PC-3 (cell line): ENCODE measurements at regions not wholly inside any gene's neighbourhood (a gene's known extent, or its start where the extent isn't known, plus 50 kb on each side); places are given as distances from the start of the nearest gene placed in this dataset.

Source experiments
- ATAC-seq: fragments of 200-7000 bp; cut with Tn5 transposase; 2 replicates; pipeline ENCODE4 v1.9.1; 2020; ENCODE audit warnings: mild to moderate bottlenecking, moderate library complexity
- BruUV-seq: library from RNA; stranded (reverse); fragments of 400-500 nt; replicated peaks from 2 replicates; lab custom pipeline; 2021; lab: Mats Ljungman, UMichigan
- CTCF ChIA-PET: fragments of 300-600 bp; sonication (Branson Sonifier 250); formaldehyde crosslinking; loops from one replicate; lab custom pipeline; 2022; ENCODE audit warnings: antibody characterized with exemption; lab: Charles Lee
- POLR2A ChIA-PET: fragments of 300-600 bp; sonication (Branson Sonifier 250); formaldehyde crosslinking; loops from one replicate; lab custom pipeline; 2022; ENCODE audit warnings: antibody characterized with exemption; ENCODE audit not compliant: unreplicated experiment; lab: Charles Lee
- DNase-seq: peaks from one replicate; pipeline ENCODE4 v3.0.0-alpha.2; 2015
- H2AFZ ChIP-seq: fragments of 300-600 bp; sonication (generic); 2 replicates; pipeline ENCODE4 v1.6.0; 2016; ENCODE audit warnings: antibody characterized with exemption, low read length
- H3F3A ChIP-seq: fragments of 300-600 bp; sonication (generic); one replicate; pipeline ENCODE4 v1.6.0; 2017; ENCODE audit warnings: antibody characterized with exemption, low read length, control low read depth, mild to moderate bottlenecking; ENCODE audit not compliant: unreplicated experiment
- H3K27ac ChIP-seq: fragments of 300-600 bp; sonication (generic); 2 replicates; pipeline ENCODE4 v1.5.1; 2016; ENCODE audit warnings: mild to moderate bottlenecking, low read length
- H3K27me3 ChIP-seq: fragments of 300-600 bp; sonication (generic); 2 replicates; pipeline ENCODE4 v1.6.1; 2016; ENCODE audit warnings: low read length, mixed read lengths
- H3K36me3 ChIP-seq: fragments of 300-600 bp; sonication (generic); 2 replicates; pipeline ENCODE4 v1.6.1; 2016; ENCODE audit warnings: low read depth, mixed run types, low read length, mixed read lengths
- H3K4me1 ChIP-seq: fragments of 300-600 bp; sonication (generic); 2 replicates; pipeline ENCODE4 v1.5.1; 2016; ENCODE audit warnings: low read length; ENCODE audit not compliant: insufficient read depth
- H3K4me2 ChIP-seq: fragments of 300-600 bp; sonication (generic); 2 replicates; pipeline ENCODE4 v1.6.0; 2016; ENCODE audit warnings: low read length
- H3K4me3 ChIP-seq: fragments of 300-600 bp; sonication (generic); 2 replicates; pipeline ENCODE4 v1.5.1; 2016; ENCODE audit warnings: mild to moderate bottlenecking, low read length, mixed read lengths
- H3K79me2 ChIP-seq: fragments of 300-600 bp; sonication (generic); 2 replicates; pipeline ENCODE4 v1.6.1; 2017; ENCODE audit warnings: low read length, mixed read lengths
- H3K9ac ChIP-seq: fragments of 300-600 bp; sonication (generic); 2 replicates; pipeline ENCODE4 v1.6.0; 2016; ENCODE audit warnings: mild to moderate bottlenecking, low read length
- H3K9me2 ChIP-seq: fragments of 300-600 bp; sonication (generic); replicated peaks from 2 replicates; pipeline ENCODE4 v1.6.1; 2016; ENCODE audit warnings: mixed run types, low read length, mixed read lengths
- H3K9me3 ChIP-seq: fragments of 300-600 bp; sonication (generic); 2 replicates; pipeline ENCODE4 v1.6.1; 2016; ENCODE audit warnings: low read length, mixed read lengths
- H4K20me1 ChIP-seq: fragments of 300-600 bp; sonication (generic); 2 replicates; pipeline ENCODE4 v1.6.1; 2016; ENCODE audit warnings: low read length, mixed read lengths
- EZH2 ChIP-seq: fragments of 300-600 bp; sonication (generic); IDR thresholded peaks from one replicate; pipeline ENCODE4 v1.6.1; 2017; ENCODE audit warnings: antibody characterized with exemption, mild to moderate bottlenecking, low read length; ENCODE audit not compliant: unreplicated experiment
- EZH2phosphoT487 ChIP-seq: fragments of 300-600 bp; sonication (generic); IDR thresholded peaks from 2 replicates; pipeline ENCODE4 v1.6.1; 2018; ENCODE audit warnings: mild to moderate bottlenecking, antibody characterized with exemption, low read length, borderline replicate concordance
- intact Hi-C: fragments of 100-400 bp; cut with micrococcal nuclease; formaldehyde crosslinking; loops from 2 replicates; pipeline ENCODE4 v1.9.0; 2023
- TF ChIP-seq, protein P1 (sequence below): fragments of 300-600 bp; sonication (generic); conservative IDR thresholded peaks from 2 replicates; pipeline ENCODE4 v1.5.1; 2017; ENCODE audit warnings: antibody characterized with exemption, low read depth, mild to moderate bottlenecking, low read length

- H3K36me3 ChIP-seq, result no peaks in the 10 kb centered on the region
- intact Hi-C loops, result no loop called here
- H3K4me1 ChIP-seq, result no peaks in the 10 kb centered on the region
- CTCF ChIA-PET, result no interaction called here
- no peak for ATAC-seq
- BruUV-seq, result no TSS peak
- no peaks in the 10 kb centered on the region for H3K27me3 ChIP-seq
- H4K20me1 ChIP-seq, result no peaks in the 10 kb centered on the region
- H3K4me2 ChIP-seq, result no peak overlapping the region
- no peaks in the 10 kb centered on the region for H3K79me2 ChIP-seq
- TF ChIP-seq EZH2 (no peak), EZH2phosphoT487 (no peak)
- TF ChIP-seq, protein P1, sequence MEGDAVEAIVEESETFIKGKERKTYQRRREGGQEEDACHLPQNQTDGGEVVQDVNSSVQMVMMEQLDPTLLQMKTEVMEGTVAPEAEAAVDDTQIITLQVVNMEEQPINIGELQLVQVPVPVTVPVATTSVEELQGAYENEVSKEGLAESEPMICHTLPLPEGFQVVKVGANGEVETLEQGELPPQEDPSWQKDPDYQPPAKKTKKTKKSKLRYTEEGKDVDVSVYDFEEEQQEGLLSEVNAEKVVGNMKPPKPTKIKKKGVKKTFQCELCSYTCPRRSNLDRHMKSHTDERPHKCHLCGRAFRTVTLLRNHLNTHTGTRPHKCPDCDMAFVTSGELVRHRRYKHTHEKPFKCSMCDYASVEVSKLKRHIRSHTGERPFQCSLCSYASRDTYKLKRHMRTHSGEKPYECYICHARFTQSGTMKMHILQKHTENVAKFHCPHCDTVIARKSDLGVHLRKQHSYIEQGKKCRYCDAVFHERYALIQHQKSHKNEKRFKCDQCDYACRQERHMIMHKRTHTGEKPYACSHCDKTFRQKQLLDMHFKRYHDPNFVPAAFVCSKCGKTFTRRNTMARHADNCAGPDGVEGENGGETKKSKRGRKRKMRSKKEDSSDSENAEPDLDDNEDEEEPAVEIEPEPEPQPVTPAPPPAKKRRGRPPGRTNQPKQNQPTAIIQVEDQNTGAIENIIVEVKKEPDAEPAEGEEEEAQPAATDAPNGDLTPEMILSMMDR, result no peak
- no peaks in the 10 kb centered on the region for H3K9me2 ChIP-seq
- no peak overlapping the region for H3K9ac ChIP-seq
- H3K4me3 ChIP-seq, result no peak overlapping the region
- POLR2A ChIA-PET, result no interaction called here
- H2AFZ ChIP-seq, result no peak overlapping the region
- no peak for DNase-seq
- H3K27ac ChIP-seq, result no peak overlapping the region
- H3F3A ChIP-seq, result no peaks in the 10 kb centered on the region
- H3K9me3 ChIP-seq, result no peaks in the 10 kb centered on the region
These were observed 467.2 kb downstream of the KIF4B start for GRCh38 chr5:155480731-155481131.

GRCh38 chr5:155481182-155481581, 467.6 kb downstream of the KIF4B start:
- BruUV-seq, result no TSS peak
- no peaks in the 10 kb centered on the region for H3K9me3 ChIP-seq
- no peaks in the 10 kb centered on the region for H3K79me2 ChIP-seq
- no peak overlapping the region for H3K4me3 ChIP-seq
- no peaks in the 10 kb centered on the region for H4K20me1 ChIP-seq
- no peak overlapping the region for H3K9ac ChIP-seq
- no peaks in the 10 kb centered on the region for H3K4me1 ChIP-seq
- H3F3A ChIP-seq, result no peaks in the 10 kb centered on the region
- no peak overlapping the region for H3K4me2 ChIP-seq
- intact Hi-C loops, result no loop called here
- DNase-seq, result no peak
- no peak overlapping the region for H3K27ac ChIP-seq
- POLR2A ChIA-PET, result no interaction called here
- H3K9me2 ChIP-seq, result no peaks in the 10 kb centered on the region
- CTCF ChIA-PET, result no interaction called here
- H3K27me3 ChIP-seq, result no peaks in the 10 kb centered on the region
- no peak overlapping the region for H2AFZ ChIP-seq
- no peaks in the 10 kb centered on the region for H3K36me3 ChIP-seq
- ATAC-seq, result no peak
- no peak for TF ChIP-seq EZH2
- no peak for TF ChIP-seq EZH2phosphoT487
- TF ChIP-seq, protein P1, result no peak

DNA sequence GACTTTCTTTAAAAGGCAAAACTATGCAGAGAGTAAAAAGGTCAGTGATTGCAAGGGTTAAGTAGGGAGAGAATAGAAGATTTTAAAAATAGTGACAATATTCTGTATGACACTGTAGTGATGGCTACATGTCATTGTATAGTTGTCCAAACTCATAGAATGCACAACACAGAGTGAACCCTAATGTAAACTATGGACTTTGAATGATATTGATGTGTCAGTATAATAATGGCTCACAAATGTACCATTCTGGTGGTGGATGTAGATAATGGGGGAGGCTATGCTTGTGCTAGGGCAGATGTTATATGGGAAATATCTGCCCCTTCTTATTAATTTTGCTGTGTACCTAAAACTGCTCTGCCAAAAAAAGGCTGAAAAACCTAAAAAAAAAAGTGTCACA, 468.9 kb downstream of the KIF4B start:
- ChIA-PET POLR2A (no interaction called here), CTCF (no interaction called here)
- Histone ChIP-seq H4K20me1 (no peaks in the 10 kb centered on the region), H2AFZ (no peak overlapping the region), H3K4me2 (no peak overlapping the region), H3K36me3 (no peaks in the 10 kb centered on the region), H3K9me3 (no peaks in the 10 kb centered on the region), H3K9ac (no peak overlapping the region), H3K27ac (no peak overlapping the region), H3K27me3 (no peaks in the 10 kb centered on the region), H3F3A (no peaks in the 10 kb centered on the region), H3K9me2 (no peaks in the 10 kb centered on the region), H3K4me1 (no peaks in the 10 kb centered on the region), H3K79me2 (no peaks in the 10 kb centered on the region), H3K4me3 (no peak overlapping the region)
- no TSS peak for BruUV-seq
- intact Hi-C loops, result no loop called here
- no peak for ATAC-seq
- TF ChIP-seq, protein P1, result no peak
- no peak for TF ChIP-seq EZH2phosphoT487
- no peak for DNase-seq
